Liver (tissue), 3 donors: ENCODE measurements at regions not wholly inside any gene's neighbourhood (a gene's known extent, or its start where the extent isn't known, plus 50 kb on each side); places are given as distances from the start of the nearest gene placed in this dataset.

ENCODE experiments used
- EGR1 ChIP-seq, 2 donors: IDR thresholded peaks; 2 replicates each; pipeline ENCODE4 v1.6.1; 2016 to 2018; ENCODE audit warnings: antibody characterized with exemption in 2 of 2, low read depth in 2 of 2
- GABPA ChIP-seq, 2 donors: IDR thresholded peaks in 1 of 2; conservative IDR thresholded peaks in 1 of 2; 2 replicates each; pipeline ENCODE4 v1.6.1; 2016; ENCODE audit warnings: antibody characterized with exemption in 2 of 2, mild to moderate bottlenecking in 1 of 2, moderate library complexity in 1 of 2
- JUND ChIP-seq, 2 donors: IDR thresholded peaks; 2 replicates each; pipeline ENCODE4 v1.6.1; 2016; ENCODE audit warnings: antibody characterized with exemption in 2 of 2
- MAX ChIP-seq: IDR thresholded peaks from 2 replicates; pipeline ENCODE4 v1.6.1; 2016; ENCODE audit warnings: antibody characterized with exemption
- REST ChIP-seq: IDR thresholded peaks from 2 replicates; pipeline ENCODE4 v1.6.1; 2016; ENCODE audit warnings: antibody characterized with exemption, mild to moderate bottlenecking
- SP1 ChIP-seq: IDR thresholded peaks from 2 replicates; pipeline ENCODE4 v1.6.1; 2018; ENCODE audit warnings: antibody characterized with exemption, mild to moderate bottlenecking
- TAF1 ChIP-seq: conservative IDR thresholded peaks from 2 replicates; pipeline ENCODE4 v1.6.1; 2016; ENCODE audit warnings: antibody characterized with exemption, mild to moderate bottlenecking
- YY1 ChIP-seq: IDR thresholded peaks from 2 replicates; pipeline ENCODE4 v1.6.1; 2016; ENCODE audit warnings: antibody characterized with exemption, mild to moderate bottlenecking
- TF ChIP-seq, protein P1 (sequence below): fragments of 150-350 bp; IDR thresholded peaks from 2 replicates; pipeline ENCODE4 v1.5.1; 2017; ENCODE audit warnings: improper control_type of control experiment, low read depth, low read length; ENCODE audit not compliant: missing input control
- TF ChIP-seq, protein P2 (sequence below): IDR thresholded peaks from 2 replicates; pipeline ENCODE4 v1.6.1; 2016; ENCODE audit warnings: antibody characterized with exemption
- donor health status: healthy.
- donor health status: healthy.

DNA sequence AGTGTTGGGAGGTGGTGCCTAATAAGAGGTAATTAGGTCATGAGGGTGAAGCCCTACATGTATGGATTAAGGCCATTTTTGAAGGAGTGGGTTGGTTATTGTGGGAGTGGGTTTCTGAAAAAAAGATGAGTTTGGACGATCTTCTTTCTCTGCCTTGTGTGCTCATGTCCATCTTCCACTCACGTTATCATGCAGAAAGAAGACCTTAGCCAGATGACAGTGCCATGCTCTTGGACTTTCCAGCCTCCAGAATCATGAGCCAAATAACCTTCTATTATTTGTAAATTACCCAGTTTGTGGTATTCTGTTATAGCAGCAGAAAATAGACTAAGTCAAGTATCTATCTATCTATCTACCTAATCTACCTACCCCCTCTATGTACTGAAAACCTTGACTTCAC, 71.9 kb downstream of the SDR9C7 start:
- TF ChIP-seq, protein P1, sequence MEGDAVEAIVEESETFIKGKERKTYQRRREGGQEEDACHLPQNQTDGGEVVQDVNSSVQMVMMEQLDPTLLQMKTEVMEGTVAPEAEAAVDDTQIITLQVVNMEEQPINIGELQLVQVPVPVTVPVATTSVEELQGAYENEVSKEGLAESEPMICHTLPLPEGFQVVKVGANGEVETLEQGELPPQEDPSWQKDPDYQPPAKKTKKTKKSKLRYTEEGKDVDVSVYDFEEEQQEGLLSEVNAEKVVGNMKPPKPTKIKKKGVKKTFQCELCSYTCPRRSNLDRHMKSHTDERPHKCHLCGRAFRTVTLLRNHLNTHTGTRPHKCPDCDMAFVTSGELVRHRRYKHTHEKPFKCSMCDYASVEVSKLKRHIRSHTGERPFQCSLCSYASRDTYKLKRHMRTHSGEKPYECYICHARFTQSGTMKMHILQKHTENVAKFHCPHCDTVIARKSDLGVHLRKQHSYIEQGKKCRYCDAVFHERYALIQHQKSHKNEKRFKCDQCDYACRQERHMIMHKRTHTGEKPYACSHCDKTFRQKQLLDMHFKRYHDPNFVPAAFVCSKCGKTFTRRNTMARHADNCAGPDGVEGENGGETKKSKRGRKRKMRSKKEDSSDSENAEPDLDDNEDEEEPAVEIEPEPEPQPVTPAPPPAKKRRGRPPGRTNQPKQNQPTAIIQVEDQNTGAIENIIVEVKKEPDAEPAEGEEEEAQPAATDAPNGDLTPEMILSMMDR: no peak
- TF ChIP-seq MAX (no peak), GABPA (IDR thresholded peaks at IDR 0.05 in 1 of 2, conservative IDR thresholded peaks at IDR 0.05 in 1 of 2) (no peak), REST (no peak), JUND (IDR thresholded peaks at IDR 0.05) (no peak), TAF1 (no peak), SP1 (no peak), EGR1 (IDR thresholded peaks at IDR 0.05; ENCODE audit: low read depth in 2 of 2) (no peak), YY1 (no peak)
- TF ChIP-seq, protein P2, sequence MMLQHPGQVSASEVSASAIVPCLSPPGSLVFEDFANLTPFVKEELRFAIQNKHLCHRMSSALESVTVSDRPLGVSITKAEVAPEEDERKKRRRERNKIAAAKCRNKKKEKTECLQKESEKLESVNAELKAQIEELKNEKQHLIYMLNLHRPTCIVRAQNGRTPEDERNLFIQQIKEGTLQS: no peak
